Large intestine (tissue), 3 donors: ENCODE measurements at regions not wholly inside any gene's neighbourhood (a gene's known extent, or its start where the extent isn't known, plus 50 kb on each side); places are given as distances from the start of the nearest gene placed in this dataset.

Experiments used
- DNase-seq, 2 donors: peaks; one replicate each; pipeline versions ENCODE4 v3.0.0 to v3.0.0-alpha.2; 2013
- H3K27ac ChIP-seq: one replicate; pipeline ENCODE4 v1.5.1; 2013; ENCODE audit warnings: low read length
- H3K27me3 ChIP-seq: 2 replicates; pipeline ENCODE4 v1.6.1; 2013; ENCODE audit warnings: low read length; ENCODE audit not compliant: control insufficient read depth, insufficient read depth
- H3K36me3 ChIP-seq: 2 replicates; pipeline ENCODE4 v1.6.1; 2013; ENCODE audit warnings: low read length; ENCODE audit not compliant: control insufficient read depth, insufficient read depth
- H3K4me1 ChIP-seq: one replicate; pipeline ENCODE4 v1.6.1; 2013; ENCODE audit warnings: low read length; ENCODE audit not compliant: control insufficient read depth, insufficient read depth
- H3K4me3 ChIP-seq: one replicate; pipeline ENCODE4 v1.5.1; 2013; ENCODE audit warnings: low read length
- H3K9me3 ChIP-seq: one replicate; pipeline ENCODE4 v1.6.1; 2013; ENCODE audit warnings: mild to moderate bottlenecking, low read depth, low read length, moderate library complexity; ENCODE audit not compliant: control insufficient read depth
- WGBS: methylation state at CpG from one replicate; pipeline ENCODE4 v1.1.5; 2013; ENCODE audit warnings: low lambda C conversion rate; ENCODE audit not compliant: insufficient coverage; 5-methylcytosine and 5-hydroxymethylcytosine counted together

- H3K27me3 ChIP-seq: no peaks in the 10 kb centered on the region
- H3K4me3 ChIP-seq: no peak overlapping the region
- no peaks in the 10 kb centered on the region for H3K36me3 ChIP-seq
- no peak overlapping the region for H3K27ac ChIP-seq
- H3K9me3 ChIP-seq: no peaks in the 10 kb centered on the region
- no CpG with 5 or more reads among the region's 6 CpGs for WGBS
- no peak for DNase-seq
- H3K4me1 ChIP-seq: no peaks in the 10 kb centered on the region
Observed at GRCh38 chr5:156004754-156005153, 322.2 kb upstream of the SGCD start.

- no peaks in the 10 kb centered on the region for H3K9me3 ChIP-seq
- no peaks in the 10 kb centered on the region for H3K36me3 ChIP-seq
- DNase-seq: no peak
- H3K4me3 ChIP-seq: no peak overlapping the region
- no peak overlapping the region for H3K27ac ChIP-seq
- H3K27me3 ChIP-seq: no peaks in the 10 kb centered on the region
- H3K4me1 ChIP-seq: no peaks in the 10 kb centered on the region
- 80% methylated on average over 1 of the region's 6 CpGs for WGBS
Observed at GRCh38 chr5:156006026-156006647, 320.8 kb upstream of the SGCD start.

GRCh38 chr5:156008844-156009243, 318.1 kb upstream of the SGCD start:
- DNase-seq: no peak
- no peak overlapping the region for H3K4me3 ChIP-seq
- no peaks in the 10 kb centered on the region for H3K27me3 ChIP-seq
- WGBS: no CpG with 5 or more reads among the region's 1 CpG
- H3K9me3 ChIP-seq: no peaks in the 10 kb centered on the region
- H3K4me1 ChIP-seq: no peaks in the 10 kb centered on the region
- no peak overlapping the region for H3K27ac ChIP-seq
- H3K36me3 ChIP-seq: no peaks in the 10 kb centered on the region

GRCh38 chr5:156009583-156009982, 317.4 kb upstream of the SGCD start:
- Histone ChIP-seq H3K4me1 (no peaks in the 10 kb centered on the region), H3K4me3 (no peak overlapping the region), H3K9me3 (no peaks in the 10 kb centered on the region), H3K27me3 (no peaks in the 10 kb centered on the region), H3K36me3 (no peaks in the 10 kb centered on the region), H3K27ac (no peak overlapping the region)
- no peak for DNase-seq
- 90% methylated on average over 4 of the region's 5 CpGs for WGBS

GRCh38 chr5:156015137-156015536, 311.8 kb upstream of the SGCD start:
- Histone ChIP-seq H3K4me1 (no peaks in the 10 kb centered on the region), H3K9me3 (no peaks in the 10 kb centered on the region), H3K36me3 (no peaks in the 10 kb centered on the region), H3K4me3 (no peak overlapping the region), H3K27ac (no peak overlapping the region), H3K27me3 (no peaks in the 10 kb centered on the region)
- WGBS: no CpG with 5 or more reads among the region's 1 CpG
- no peak for DNase-seq

GRCh38 chr5:156019130-156019529, 307.8 kb upstream of the SGCD start:
- Histone ChIP-seq H3K36me3 (no peaks in the 10 kb centered on the region), H3K27ac (no peak overlapping the region), H3K9me3 (no peaks in the 10 kb centered on the region), H3K4me1 (peaks cover 8% of the 10 kb centered on the region), H3K27me3 (no peaks in the 10 kb centered on the region), H3K4me3 (no peak overlapping the region)
- WGBS: no CpG with 5 or more reads among the region's 2 CpGs
- DNase-seq: no peak

GRCh38 chr5:156019571-156020180, 307.3 kb upstream of the SGCD start:
- 73% methylated on average over 3 of the region's 7 CpGs for WGBS
- Histone ChIP-seq H3K27ac (no peak overlapping the region), H3K36me3 (no peaks in the 10 kb centered on the region), H3K4me3 (no peak overlapping the region), H3K4me1 (peaks cover 8% of the 10 kb centered on the region), H3K9me3 (no peaks in the 10 kb centered on the region), H3K27me3 (no peaks in the 10 kb centered on the region)
- DNase-seq: no peak

GRCh38 chr5:156020647-156021046, 306.3 kb upstream of the SGCD start:
- DNase-seq: peak; percentile 43 to 67
- WGBS: 14% methylated on average over 1 of the region's 3 CpGs

GRCh38 chr5:156021866-156022265, 305.1 kb upstream of the SGCD start:
- H3K27me3 ChIP-seq: no peaks in the 10 kb centered on the region
- no peaks in the 10 kb centered on the region for H3K36me3 ChIP-seq
- 100% methylated on average over 1 of the region's 1 CpG for WGBS
- H3K4me1 ChIP-seq: peaks cover 8% of the 10 kb centered on the region
- no peak for DNase-seq
- H3K9me3 ChIP-seq: peaks cover 4% of the 10 kb centered on the region
- H3K27ac ChIP-seq: no peak overlapping the region
- H3K4me3 ChIP-seq: no peak overlapping the region

More at GRCh38 chr5:156020647-156021046, 306.3 kb upstream of the SGCD start:
- Histone ChIP-seq H3K4me3 (no peak overlapping the region), H3K36me3 (no peaks in the 10 kb centered on the region), H3K27me3 (no peaks in the 10 kb centered on the region), H3K4me1 (peaks cover 8% of the 10 kb centered on the region), H3K27ac (no peak overlapping the region), H3K9me3 (no peaks in the 10 kb centered on the region)

- Histone ChIP-seq H3K36me3 (no peaks in the 10 kb centered on the region), H3K27ac (no peak overlapping the region), H3K9me3 (peaks cover 4% of the 10 kb centered on the region), H3K27me3 (no peaks in the 10 kb centered on the region), H3K4me3 (no peak overlapping the region), H3K4me1 (peaks cover 8% of the 10 kb centered on the region)
- no peak for DNase-seq
- 80% methylated on average over 1 of the region's 1 CpG for WGBS
Observed at GRCh38 chr5:156025656-156026055, 301.3 kb upstream of the SGCD start.

GRCh38 chr5:156031181-156031580, 295.8 kb upstream of the SGCD start:
- H3K4me3 ChIP-seq: no peak overlapping the region
- H3K4me1 ChIP-seq: no peaks in the 10 kb centered on the region
- WGBS: no CpG with 5 or more reads among the region's 1 CpG
- no peak overlapping the region for H3K27ac ChIP-seq
- H3K36me3 ChIP-seq: no peaks in the 10 kb centered on the region
- no peaks in the 10 kb centered on the region for H3K27me3 ChIP-seq
- no peak for DNase-seq
- peaks cover 4% of the 10 kb centered on the region for H3K9me3 ChIP-seq
